Hematopoietic multipotent progenitor cell treated with erythropoietin and hydrocortisone succinate and interleukin-3 and kit ligand, for 6 days (in vitro differentiated cells): ENCODE measurements at regions not wholly inside any gene's neighbourhood (a gene's known extent, or its start where the extent isn't known, plus 50 kb on each side); places are given as distances from the start of the nearest gene placed in this dataset.

Experiments used
- DNase-seq: peaks from one replicate; pipeline ENCODE4 v3.0.0-alpha.2; 2015

- DNase-seq: peak; percentile 72
Observed at GRCh38 chr3:107241217-107241616, 136.0 kb upstream of the CCDC54 start.

DNA sequence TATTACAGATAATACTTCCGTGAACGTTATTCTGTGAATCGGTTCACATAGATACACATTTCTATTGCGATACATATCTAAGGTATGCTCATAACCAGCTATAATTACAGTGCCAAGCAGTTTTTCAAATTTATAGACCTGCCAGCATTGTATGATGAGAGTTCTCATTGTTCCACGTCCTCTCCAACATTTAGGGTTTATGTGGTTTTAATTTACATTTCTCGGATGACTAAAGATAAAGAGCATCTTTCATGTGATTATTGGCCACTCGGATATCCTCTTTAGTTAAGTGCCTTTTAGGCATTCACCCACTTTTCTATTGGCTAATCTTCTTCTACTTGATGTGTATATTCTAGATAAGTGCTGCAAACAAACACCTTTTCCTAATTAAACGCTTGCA lies 134.7 kb upstream of the CCDC54 start:
- DNase-seq: no peak

GRCh38 chr3:107247116-107247515 lies 130.1 kb upstream of the CCDC54 start:
- DNase-seq: no peak

- DNase-seq: no peak
Observed at GRCh38 chr3:107249132-107249531, 128.1 kb upstream of the CCDC54 start.

DNA sequence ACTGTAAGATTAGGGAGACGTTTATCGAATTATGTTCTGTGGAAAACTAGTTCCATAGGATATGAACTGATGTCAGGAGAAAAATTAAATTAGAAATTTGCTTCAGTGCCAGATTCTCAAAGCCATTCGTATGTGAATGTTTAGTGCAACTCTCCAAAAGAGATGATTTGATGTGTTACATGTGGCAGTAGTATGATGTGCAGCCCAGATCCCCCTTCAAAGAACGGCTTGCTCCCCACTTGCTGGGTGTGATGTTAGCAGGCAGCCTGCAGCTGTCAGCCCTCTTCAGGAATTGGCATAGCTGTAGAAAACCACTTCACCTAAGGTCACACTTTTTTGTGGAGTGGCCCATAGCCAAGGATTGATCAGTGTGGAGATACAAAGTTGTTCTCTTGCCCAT lies 127.0 kb upstream of the CCDC54 start:
- DNase-seq: no peak

- no peak for DNase-seq
Observed at GRCh38 chr3:107251819-107252218, 125.4 kb upstream of the CCDC54 start.

DNA sequence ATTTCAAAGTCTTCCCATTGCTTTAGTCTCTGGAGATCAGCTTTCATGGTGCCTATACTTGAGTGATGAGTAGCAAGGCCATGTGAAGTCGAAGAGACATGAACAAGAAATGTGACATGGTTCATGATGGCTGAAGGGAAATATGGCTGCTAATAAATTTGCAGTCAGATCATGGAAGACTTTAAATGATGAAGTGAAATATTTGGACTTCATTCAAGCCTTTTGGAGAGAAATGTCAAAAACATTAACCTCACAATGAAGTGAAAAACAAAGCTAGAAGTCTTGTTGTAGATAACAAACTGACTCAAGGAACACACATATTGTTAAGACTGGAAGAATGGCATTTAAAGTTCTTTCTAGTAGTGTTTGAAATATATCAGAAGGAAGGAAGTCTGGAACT lies 120.3 kb upstream of the CCDC54 start:
- no peak for DNase-seq

DNA sequence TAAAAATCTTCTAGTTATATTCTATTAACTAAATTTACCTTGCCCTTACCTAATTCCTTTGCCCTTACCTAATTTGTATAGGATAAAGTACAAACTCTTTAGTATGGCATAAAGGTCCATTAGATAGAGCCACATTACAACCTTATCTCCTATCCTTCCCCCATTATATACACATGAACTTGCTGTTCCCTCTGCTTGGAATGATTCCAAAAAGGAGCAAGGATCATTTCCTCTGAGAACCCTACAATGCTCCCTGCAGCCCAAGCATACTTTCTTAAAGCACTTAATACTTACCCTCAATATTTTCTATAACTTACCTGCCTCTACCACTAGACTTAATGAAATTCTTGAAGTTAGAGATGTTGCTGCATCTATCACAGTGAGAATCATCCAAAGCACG lies 118.9 kb upstream of the CCDC54 start:
- no peak for DNase-seq

DNA sequence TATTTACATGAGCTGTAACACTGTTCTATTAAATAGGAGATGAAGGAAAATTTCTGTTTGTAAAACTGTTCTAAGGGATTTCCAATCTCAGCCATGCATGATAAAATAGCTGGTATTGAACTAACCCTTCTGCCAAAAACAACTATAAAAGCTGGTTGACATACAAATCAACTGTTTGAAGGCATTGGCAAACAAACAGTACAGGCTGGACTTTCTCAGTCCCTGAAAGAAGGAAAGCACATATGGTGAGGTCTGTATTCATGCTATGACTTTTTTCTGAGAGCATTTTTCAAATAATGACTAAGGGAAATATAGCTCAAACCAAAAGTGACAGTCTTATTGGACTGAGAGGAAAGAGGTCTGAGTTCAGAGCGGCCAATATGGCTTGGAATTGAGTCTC lies 117.0 kb upstream of the CCDC54 start:
- DNase-seq: no peak

DNA sequence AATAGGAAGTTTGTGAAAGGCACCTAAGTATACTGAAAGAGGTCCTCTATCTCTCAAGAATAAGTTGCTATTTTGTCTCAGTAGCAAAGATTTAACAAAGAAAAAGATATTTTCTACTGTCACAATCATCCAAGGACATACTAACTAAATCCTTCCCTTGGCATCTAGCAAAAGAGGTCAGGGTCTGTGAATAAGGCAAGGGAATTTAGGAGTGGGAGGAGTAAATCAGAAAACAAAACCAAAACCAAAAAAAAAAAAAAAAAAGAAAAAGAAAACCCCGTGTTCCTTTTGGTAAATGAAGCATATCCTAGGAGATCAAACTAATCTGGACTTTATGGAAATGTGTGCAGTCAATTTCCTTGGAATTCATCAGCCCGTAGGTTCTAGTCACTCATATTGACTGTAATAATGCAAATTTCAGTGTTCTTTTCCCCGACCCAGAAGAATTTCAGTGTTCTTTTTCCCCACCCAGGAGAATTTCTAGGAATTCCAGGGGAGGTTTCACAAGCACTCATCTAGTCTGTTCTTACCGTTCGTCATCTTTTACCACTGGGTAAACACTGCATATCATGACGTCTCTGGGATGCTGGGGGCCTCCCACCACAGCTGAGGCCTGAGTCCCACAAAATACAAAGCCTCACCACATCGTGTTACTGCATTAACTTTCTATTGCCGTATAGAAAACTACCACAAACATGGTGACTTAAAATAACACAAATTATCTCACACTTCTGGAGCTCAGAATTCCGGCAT lies 113.8 kb upstream of the CCDC54 start:
- no peak for DNase-seq

GRCh38 chr3:107264888-107265287 lies 112.4 kb upstream of the CCDC54 start:
- DNase-seq: peak; percentile 15

GRCh38 chr3:107265526-107265925 lies 111.7 kb upstream of the CCDC54 start:
- no peak for DNase-seq

DNA sequence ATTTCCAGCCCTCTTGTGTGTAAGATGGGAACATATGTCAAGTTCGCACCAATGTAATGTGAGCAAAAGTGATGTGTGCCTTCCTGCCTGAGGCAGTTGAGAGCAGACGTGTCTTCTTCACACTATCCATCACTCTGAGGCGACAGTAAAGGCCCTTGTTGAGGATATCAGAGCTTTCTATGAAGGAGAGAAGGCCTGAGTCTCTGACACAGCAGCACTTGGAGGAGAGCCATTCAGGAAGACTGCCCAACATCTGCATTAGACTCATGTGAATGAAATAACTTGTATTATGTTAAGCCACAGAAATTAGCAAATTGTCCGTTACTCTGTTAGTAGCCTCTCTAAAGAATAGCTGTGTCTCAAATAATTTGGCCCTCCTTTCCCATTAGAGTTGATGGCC lies 108.8 kb upstream of the CCDC54 start:
- DNase-seq: no peak

DNA sequence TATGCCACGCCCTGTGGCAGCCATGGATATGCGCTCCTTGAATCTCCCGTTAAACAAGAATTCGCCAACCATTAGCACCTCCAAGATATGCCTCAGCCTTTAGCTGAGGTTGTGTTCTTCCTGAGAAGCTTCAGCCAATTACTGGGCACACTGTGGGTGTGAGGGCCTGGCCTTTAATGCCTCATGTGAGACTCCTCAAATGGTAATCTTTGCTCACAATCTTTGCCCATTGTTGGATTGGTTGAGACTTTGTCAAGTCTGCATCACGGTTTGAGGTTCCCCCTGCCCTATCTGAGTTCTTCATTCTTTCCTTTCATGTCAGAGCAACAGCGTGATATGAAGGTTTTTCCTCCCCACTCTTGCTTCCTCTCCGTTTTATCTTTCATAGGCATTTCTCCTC lies 108.1 kb upstream of the CCDC54 start:
- DNase-seq: peak; percentile 55

DNA sequence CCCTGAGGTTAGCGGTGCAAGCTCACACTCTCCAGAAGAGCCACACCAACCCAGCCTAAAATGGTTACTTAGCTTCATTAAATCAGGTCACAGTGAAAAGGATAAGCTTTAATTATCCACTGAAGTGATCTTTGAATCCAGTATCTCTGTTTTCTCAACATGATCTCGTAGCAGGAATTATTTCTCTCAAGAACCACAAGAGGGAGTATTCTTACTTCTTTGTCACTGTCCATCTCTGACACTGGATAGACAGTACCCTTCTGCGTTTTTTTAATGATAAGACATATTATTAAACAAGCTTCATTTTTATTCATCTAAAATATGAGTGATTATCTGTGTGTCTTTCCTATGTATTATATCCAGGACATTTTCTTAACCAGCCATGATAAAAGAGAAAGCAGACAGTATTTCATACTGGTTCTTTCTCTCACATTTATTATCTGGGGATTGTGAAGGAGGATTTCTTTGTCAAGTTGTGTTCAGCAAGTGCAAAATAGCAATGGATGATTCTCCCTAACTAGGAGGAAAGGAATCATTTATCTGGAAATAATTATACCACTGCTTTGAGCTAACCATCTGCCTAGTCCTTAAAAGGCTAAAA lies 105.4 kb upstream of the CCDC54 start:
- DNase-seq: peak; percentile 87

GRCh38 chr3:107272471-107272870 lies 104.8 kb upstream of the CCDC54 start:
- no peak for DNase-seq

GRCh38 chr3:107272885-107273284 lies 104.4 kb upstream of the CCDC54 start:
- DNase-seq: no peak

DNA sequence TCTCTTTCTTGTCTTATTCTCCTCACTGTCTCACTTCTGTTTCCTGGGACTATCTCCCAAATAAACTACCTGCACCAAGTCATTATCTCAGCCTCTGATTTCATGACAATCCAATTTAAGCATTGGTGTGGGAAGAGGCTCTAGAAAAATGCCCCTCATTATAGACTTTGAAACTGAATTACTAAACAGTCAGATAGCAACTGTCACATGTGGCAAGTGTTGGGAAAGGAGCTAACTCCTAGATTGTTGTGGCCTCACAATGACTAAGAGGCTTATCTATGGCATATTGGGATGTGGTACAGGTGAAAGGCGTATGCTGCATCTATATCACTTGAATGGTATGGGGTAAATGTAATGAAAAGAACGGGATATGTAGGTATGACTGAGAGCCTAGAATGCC lies 103.5 kb upstream of the CCDC54 start:
- no peak for DNase-seq

DNA sequence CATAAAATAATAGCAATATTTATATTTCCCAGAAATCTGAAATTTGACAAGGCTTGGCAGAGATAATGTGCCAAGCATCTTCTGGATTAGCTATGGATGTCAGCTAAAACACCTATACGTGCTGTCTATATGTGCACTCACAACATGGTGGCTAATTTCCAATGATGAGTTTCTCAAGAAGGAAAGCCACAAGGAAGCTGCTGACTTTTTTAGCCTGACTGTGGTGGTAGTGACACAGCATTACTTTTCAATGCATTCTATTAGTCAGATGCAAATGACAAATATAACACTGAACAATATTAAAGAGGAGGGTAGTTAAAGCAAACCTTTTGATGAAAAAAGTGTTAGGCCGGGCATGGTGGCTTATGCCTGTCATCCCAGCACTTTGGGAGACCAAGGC lies 101.7 kb upstream of the CCDC54 start:
- no peak for DNase-seq

- no peak for DNase-seq
Observed at GRCh38 chr3:107283948-107284347, 93.3 kb upstream of the CCDC54 start.

DNA sequence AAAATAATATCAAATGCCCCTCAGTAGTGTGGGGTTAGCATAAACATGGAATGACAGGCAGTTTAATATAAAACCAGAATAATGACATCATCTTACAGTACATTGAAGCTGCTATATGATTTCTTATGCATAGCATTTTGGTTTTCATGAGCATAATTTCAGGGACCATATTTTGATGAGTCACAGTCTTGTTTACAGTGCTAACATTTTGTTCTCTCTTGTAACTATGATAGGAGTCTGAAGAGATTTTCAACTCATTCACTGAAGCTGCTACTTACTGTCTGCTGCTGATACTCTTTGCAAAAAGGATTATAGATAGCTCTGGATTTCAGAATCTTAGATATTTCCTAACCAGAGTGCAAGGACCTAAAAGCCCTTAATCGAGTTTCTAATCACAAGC lies 92.6 kb upstream of the CCDC54 start:
- peak; percentile 20 for DNase-seq

DNA sequence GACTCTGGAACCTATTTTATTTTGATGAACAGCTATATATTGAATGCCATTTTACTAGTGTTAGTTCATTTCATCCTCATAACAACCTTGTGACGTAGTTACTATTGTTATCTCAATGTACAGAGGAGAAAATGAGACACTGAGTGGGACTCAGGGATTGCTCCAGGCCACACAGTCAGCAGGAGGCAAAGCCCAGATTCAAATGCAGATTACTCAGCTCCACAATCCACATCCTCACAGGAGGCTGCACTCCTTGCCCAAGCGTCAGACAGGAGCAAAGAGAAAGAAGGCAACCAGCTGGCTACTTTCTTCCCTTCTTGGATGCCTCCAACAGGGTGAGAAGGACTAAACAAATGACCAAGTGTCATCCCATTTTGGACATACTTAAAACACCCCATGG lies 92.0 kb upstream of the CCDC54 start:
- no peak for DNase-seq

DNA sequence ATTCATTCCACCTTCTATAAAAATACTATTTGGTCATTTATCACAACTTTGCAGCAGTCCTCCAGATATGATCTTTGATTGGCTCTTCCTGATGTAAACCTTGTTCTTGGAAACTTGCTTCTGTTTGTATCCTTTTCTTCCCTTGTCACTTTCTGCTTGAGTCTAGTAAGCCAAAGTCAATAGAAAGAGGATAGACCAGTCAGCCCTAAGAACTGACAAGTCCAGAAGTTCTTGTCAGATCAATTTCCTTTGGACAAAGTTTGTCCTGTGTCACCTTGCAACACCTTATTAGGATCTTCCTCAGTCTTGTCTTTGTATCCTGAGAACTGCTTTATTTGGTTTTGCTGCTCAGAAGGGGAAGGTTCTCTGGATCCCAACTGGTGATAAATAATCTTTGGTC lies 87.9 kb upstream of the CCDC54 start:
- DNase-seq: no peak

- DNase-seq: no peak
Observed at GRCh38 chr3:107294117-107294516, 83.1 kb upstream of the CCDC54 start.

DNA sequence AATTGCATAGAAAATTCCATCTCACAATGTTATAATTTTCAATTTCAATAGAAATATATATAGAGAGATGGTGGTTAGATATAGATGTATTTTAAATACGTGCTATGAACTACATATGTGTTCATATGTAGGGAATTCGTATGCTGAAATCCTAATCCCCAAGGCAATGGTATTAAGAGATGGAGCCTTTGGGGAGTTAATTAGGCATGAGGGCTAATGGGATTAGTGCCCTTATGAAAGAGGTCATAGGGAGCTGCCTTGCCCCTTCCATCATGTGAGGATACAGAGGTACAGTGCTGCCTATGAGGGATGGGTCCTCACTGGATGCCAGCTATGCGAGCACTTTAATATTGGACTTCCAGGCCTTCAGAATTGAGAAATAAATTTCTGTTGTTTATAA lies 79.6 kb upstream of the CCDC54 start:
- no peak for DNase-seq
